ENCODE measurements at regions not wholly inside any gene's neighbourhood (a gene's known extent, or its start where the extent isn't known, plus 50 kb on each side); places are given as distances from the start of the nearest gene placed in this dataset.

- ChIA-PET POLR2A (no interaction called here), CTCF (interaction anchor here (1.3 kb wide), 1 partner anchor 10 kb away, joined by 5 read pairs; no protein-coding TSS in a partner anchor)
- no peak overlapping the region for H3K27ac Mint-ChIP-seq
- H3K9me3 Mint-ChIP-seq = no peaks in the 10 kb centered on the region
- H3K27me3 Mint-ChIP-seq (ENCODE audit: low read depth) = no peaks in the 10 kb centered on the region; the same call in 1 of the 2 replicates
- no peak overlapping the region for H3K4me3 Mint-ChIP-seq
- ATAC-seq = no peak
- H3K4me1 Mint-ChIP-seq = peaks cover 26% of the 10 kb centered on the region
- DNase-seq (ENCODE audit: low spot score) = no peak
- no peaks in the 10 kb centered on the region for H3K36me3 Mint-ChIP-seq
- TF ChIP-seq ZNF121 (CRISPR knock-in tag; IDR thresholded peaks at IDR 0.05) = no peak
- TF ChIP-seq ATF3 (CRISPR knock-in tag; conservative IDR thresholded peaks at IDR 0.05) = no peak
- no peak for TF ChIP-seq ARID4B (CRISPR knock-in tag; IDR thresholded peaks at IDR 0.05; ENCODE audit: borderline replicate concordance)
- TF ChIP-seq EMX1 (CRISPR knock-in tag; IDR thresholded peaks at IDR 0.05) = no peak
- TF ChIP-seq MXD4 (CRISPR knock-in tag; IDR thresholded peaks at IDR 0.05; ENCODE audit: borderline replicate concordance) = no peak
- TF ChIP-seq FOXP4 (CRISPR knock-in tag; IDR thresholded peaks at IDR 0.05) = no peak
- no peak for TF ChIP-seq SMAD4 (CRISPR knock-in tag; IDR thresholded peaks at IDR 0.05)
Observed at GRCh38 chr15:94587113-94587512, 355.8 kb downstream of the MCTP2 start.

- ATAC-seq (no peak), DNase-seq (ENCODE audit: low spot score) (no peak)
- peaks cover 9% of the 10 kb centered on the region for H3K9me3 Mint-ChIP-seq
- ChIA-PET POLR2A (interaction anchor here (0.7 kb wide), 1 partner anchor 10 kb away, joined by 3 read pairs; no protein-coding TSS in a partner anchor), CTCF (interaction anchor here (0.9 to 1.3 kb wide), 2 partner anchors 12 to 83 kb away, joined by 3 to 4 read pairs; no protein-coding TSS in a partner anchor)
- H3K27ac Mint-ChIP-seq = no peak overlapping the region
- peaks cover 26% of the 10 kb centered on the region for H3K4me1 Mint-ChIP-seq
- no peaks in the 10 kb centered on the region for H3K36me3 Mint-ChIP-seq
- H3K4me3 Mint-ChIP-seq = no peak overlapping the region
- H3K27me3 Mint-ChIP-seq (ENCODE audit: low read depth) = no peaks in the 10 kb centered on the region; the same call in 1 of the 2 replicates
- TF ChIP-seq GABPB1 (CRISPR knock-in tag; IDR thresholded peaks at IDR 0.05) = no peak
- TF ChIP-seq ZNF121 (CRISPR knock-in tag; IDR thresholded peaks at IDR 0.05) = no peak
- no peak for TF ChIP-seq ZNF219 (CRISPR knock-in tag; IDR thresholded peaks at IDR 0.05; ENCODE audit: borderline replicate concordance)
- no peak for TF ChIP-seq ZMAT4 (CRISPR knock-in tag; IDR thresholded peaks at IDR 0.05)
- TF ChIP-seq ZNF425 (CRISPR knock-in tag; conservative IDR thresholded peaks at IDR 0.05) = no peak
- TF ChIP-seq ZNF317 (CRISPR knock-in tag; IDR thresholded peaks at IDR 0.05; ENCODE audit: borderline replicate concordance, low read depth) = no peak
- TF ChIP-seq MYBL2 (CRISPR knock-in tag; IDR thresholded peaks at IDR 0.05) = no peak
- TF ChIP-seq AFF4 (CRISPR knock-in tag; IDR thresholded peaks at IDR 0.05; ENCODE audit: borderline replicate concordance) = no peak
- no peak for TF ChIP-seq E2F5 (CRISPR knock-in tag; IDR thresholded peaks at IDR 0.05)
- TF ChIP-seq ZNF671 (CRISPR knock-in tag; IDR thresholded peaks at IDR 0.05) = no peak
- no peak for TF ChIP-seq ZNF423 (CRISPR knock-in tag; IDR thresholded peaks at IDR 0.05)
- TF ChIP-seq SMAD4 (CRISPR knock-in tag; IDR thresholded peaks at IDR 0.05) = no peak
- TF ChIP-seq SOX15 (CRISPR knock-in tag; IDR thresholded peaks at IDR 0.05) = no peak
- TF ChIP-seq ERG (CRISPR knock-in tag; IDR thresholded peaks at IDR 0.05) = no peak
- no peak for TF ChIP-seq TCF7 (CRISPR knock-in tag; IDR thresholded peaks at IDR 0.05; ENCODE audit: low read depth)
Observed at GRCh38 chr15:94588993-94589392, 357.6 kb downstream of the MCTP2 start.
